OCI-LY7 (cell line): ENCODE measurements at regions not wholly inside any gene's neighbourhood (a gene's known extent, or its start where the extent isn't known, plus 50 kb on each side); places are given as distances from the start of the nearest gene placed in this dataset.

ENCODE experiments used
- BruUV-seq: library from RNA; stranded (reverse); fragments of 400-500 nt; replicated peaks from 2 replicates; lab custom pipeline; 2021; lab: Mats Ljungman, UMichigan
- CTCF ChIA-PET: fragments of 300-600 bp; sonication (Branson Sonifier 250); formaldehyde crosslinking; loops from one replicate; lab custom pipeline; 2022; ENCODE audit warnings: antibody characterized with exemption; ENCODE audit not compliant: unreplicated experiment; lab: Charles Lee
- POLR2A ChIA-PET: fragments of 300-600 bp; sonication (Branson Sonifier 250); formaldehyde crosslinking; loops from one replicate; lab custom pipeline; 2022; ENCODE audit warnings: antibody characterized with exemption; lab: Charles Lee
- DNase-seq: peaks from one replicate; pipeline ENCODE4 v3.0.0-alpha.2; 2015; ENCODE audit warnings: low spot score
- H2AFZ ChIP-seq: fragments of 200-600 bp; sonication (generic), shearing (Covaris generic); 2 replicates; pipeline ENCODE4 v1.6.1; 2014; ENCODE audit warnings: mild to moderate bottlenecking, antibody characterized with exemption, low read length, moderate library complexity
- H3K27ac ChIP-seq: fragments of 200-600 bp; sonication (generic); 2 replicates; pipeline ENCODE4 v1.5.1; 2014; ENCODE audit warnings: mixed run types, low read depth, mild to moderate bottlenecking, moderate library complexity, low read length, inconsistent platforms; ENCODE audit not compliant: poor library complexity, severe bottlenecking
- H3K36me3 ChIP-seq: fragments of 200-600 bp; sonication (generic); 2 replicates; pipeline ENCODE4 v1.6.1; 2014; ENCODE audit warnings: mild to moderate bottlenecking, antibody characterized with exemption, low read length, moderate library complexity, mixed read lengths; ENCODE audit not compliant: insufficient read depth
- H3K4me1 ChIP-seq: fragments of 200-600 bp; sonication (generic); 2 replicates; pipeline ENCODE4 v1.5.1; 2014; ENCODE audit warnings: mild to moderate bottlenecking, low read length; ENCODE audit not compliant: insufficient read depth, poor library complexity, severe bottlenecking
- H3K4me2 ChIP-seq: fragments of 200-600 bp; sonication (generic); 2 replicates; pipeline ENCODE4 v1.6.1; 2014; ENCODE audit warnings: mild to moderate bottlenecking, low read length
- H3K4me3 ChIP-seq: fragments of 200-600 bp; sonication (generic); 2 replicates; pipeline ENCODE4 v1.5.1; 2014; ENCODE audit warnings: mild to moderate bottlenecking, low read depth, low read length; ENCODE audit not compliant: poor library complexity, severe bottlenecking
- H3K79me2 ChIP-seq: fragments of 200-600 bp; sonication (generic); 2 replicates; pipeline ENCODE4 v1.6.1; 2016; ENCODE audit warnings: low read depth, mild to moderate bottlenecking, low read length, moderate library complexity, mixed read lengths; ENCODE audit not compliant: insufficient read depth
- H3K9me2 ChIP-seq: fragments of 200-600 bp; sonication (generic); 2 replicates; pipeline ENCODE4 v1.6.1; 2016; ENCODE audit warnings: mild to moderate bottlenecking, low read length, mixed read lengths; ENCODE audit not compliant: insufficient read depth
- H3K9me3 ChIP-seq: fragments of 200-600 bp; sonication (generic); 2 replicates; pipeline ENCODE4 v1.6.1; 2014; ENCODE audit warnings: mild to moderate bottlenecking, mixed run types, low read length, mixed read lengths
- H4K20me1 ChIP-seq: fragments of 200-600 bp; sonication (generic); 2 replicates; pipeline ENCODE4 v1.6.1; 2014; ENCODE audit warnings: mild to moderate bottlenecking, antibody characterized with exemption, low read length, moderate library complexity, mixed read lengths; ENCODE audit not compliant: insufficient read depth
- EZH2phosphoT487 ChIP-seq: fragments of 200-600 bp; sonication (generic); IDR thresholded peaks from 2 replicates; pipeline ENCODE4 v1.6.1; 2018; ENCODE audit warnings: low read depth, borderline replicate concordance, mild to moderate bottlenecking, mixed run types, antibody characterized with exemption, low read length, moderate library complexity, mixed read lengths
- intact Hi-C: fragments of 100-400 bp; cut with micrococcal nuclease; formaldehyde crosslinking; loops from one replicate; pipeline ENCODE4 v1.10.0; 2022; ENCODE audit not compliant: unreplicated experiment
- TF ChIP-seq, protein P1 (sequence below): fragments of 200-600 bp; sonication (generic); conservative IDR thresholded peaks from 2 replicates; pipeline ENCODE4 v1.5.1; 2014; ENCODE audit warnings: mild to moderate bottlenecking, antibody characterized with exemption, low read length, moderate library complexity, mixed read lengths

DNA sequence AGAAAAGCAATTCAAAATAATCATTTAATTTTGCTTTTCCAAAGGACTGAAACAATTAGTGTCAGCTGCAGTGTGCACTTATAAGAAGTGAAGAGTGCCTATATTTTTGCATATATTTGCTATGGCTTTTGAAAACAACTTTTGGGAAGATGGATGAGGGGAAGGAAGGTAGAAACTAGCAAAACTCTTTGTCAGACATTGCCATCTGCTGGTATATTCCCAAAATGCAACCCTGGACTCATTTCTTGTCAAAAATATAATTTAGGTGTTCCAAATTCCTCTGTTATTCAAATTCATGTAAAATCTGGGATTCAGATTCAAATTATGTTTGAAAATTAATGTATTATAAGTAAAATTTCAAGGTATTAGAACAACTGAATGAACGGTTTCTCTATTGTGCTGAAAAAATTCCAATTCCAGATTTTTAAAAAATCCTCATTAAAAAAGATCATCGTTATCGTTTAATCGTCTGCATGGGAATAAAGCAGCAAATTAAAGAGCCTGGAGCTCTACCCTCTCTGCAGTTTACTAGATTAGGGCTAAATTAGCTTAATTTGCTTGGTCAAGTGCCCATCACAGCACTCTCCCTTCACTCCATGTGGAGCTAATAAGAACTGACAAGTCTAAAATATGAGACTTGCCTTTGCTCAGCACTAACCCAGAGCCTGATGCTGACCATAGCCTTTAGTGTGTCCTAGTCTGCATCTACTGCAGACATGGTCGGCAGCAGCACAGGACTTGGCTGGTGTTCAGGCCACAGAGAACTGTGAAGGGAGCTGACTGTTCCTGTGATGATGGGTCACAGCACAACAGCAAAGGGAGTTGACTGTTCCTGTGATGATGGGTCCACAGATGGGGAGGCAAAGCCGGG is 67.9 kb upstream of the MITF start:
- ChIA-PET POLR2A (interaction anchor here (0.5 kb wide), 1 partner anchor 556 kb away, joined by 3 read pairs; no protein-coding TSS in a partner anchor), CTCF (no interaction called here)
- peak; percentile 27 for DNase-seq
- Histone ChIP-seq H3K36me3 (no peaks in the 10 kb centered on the region), H3K9me3 (no peaks in the 10 kb centered on the region), H3K4me1 (no peaks in the 10 kb centered on the region), H3K4me3 (no peak overlapping the region), H4K20me1 (no peaks in the 10 kb centered on the region), H3K9me2 (no peaks in the 10 kb centered on the region), H3K27ac (no peak overlapping the region), H2AFZ (no peak overlapping the region), H3K4me2 (no peak overlapping the region), H3K79me2 (no peaks in the 10 kb centered on the region)
- TF ChIP-seq EZH2phosphoT487, result no peak
- TF ChIP-seq, protein P1, sequence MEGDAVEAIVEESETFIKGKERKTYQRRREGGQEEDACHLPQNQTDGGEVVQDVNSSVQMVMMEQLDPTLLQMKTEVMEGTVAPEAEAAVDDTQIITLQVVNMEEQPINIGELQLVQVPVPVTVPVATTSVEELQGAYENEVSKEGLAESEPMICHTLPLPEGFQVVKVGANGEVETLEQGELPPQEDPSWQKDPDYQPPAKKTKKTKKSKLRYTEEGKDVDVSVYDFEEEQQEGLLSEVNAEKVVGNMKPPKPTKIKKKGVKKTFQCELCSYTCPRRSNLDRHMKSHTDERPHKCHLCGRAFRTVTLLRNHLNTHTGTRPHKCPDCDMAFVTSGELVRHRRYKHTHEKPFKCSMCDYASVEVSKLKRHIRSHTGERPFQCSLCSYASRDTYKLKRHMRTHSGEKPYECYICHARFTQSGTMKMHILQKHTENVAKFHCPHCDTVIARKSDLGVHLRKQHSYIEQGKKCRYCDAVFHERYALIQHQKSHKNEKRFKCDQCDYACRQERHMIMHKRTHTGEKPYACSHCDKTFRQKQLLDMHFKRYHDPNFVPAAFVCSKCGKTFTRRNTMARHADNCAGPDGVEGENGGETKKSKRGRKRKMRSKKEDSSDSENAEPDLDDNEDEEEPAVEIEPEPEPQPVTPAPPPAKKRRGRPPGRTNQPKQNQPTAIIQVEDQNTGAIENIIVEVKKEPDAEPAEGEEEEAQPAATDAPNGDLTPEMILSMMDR, result peak; percentile 84
- intact Hi-C loops, result loop anchor here (1.0 kb wide), 2 partner anchors 365 to 510 kb away; no protein-coding TSS in a partner anchor
- BruUV-seq, result no TSS peak

GRCh38 chr3:69669070-69669469 is 70.2 kb upstream of the MITF start:
- Histone ChIP-seq H3K27ac (no peak overlapping the region), H3K4me3 (no peak overlapping the region), H4K20me1 (no peaks in the 10 kb centered on the region), H3K9me3 (no peaks in the 10 kb centered on the region), H3K36me3 (no peaks in the 10 kb centered on the region), H2AFZ (no peak overlapping the region), H3K9me2 (no peaks in the 10 kb centered on the region), H3K4me2 (no peak overlapping the region), H3K4me1 (no peaks in the 10 kb centered on the region), H3K79me2 (no peaks in the 10 kb centered on the region)
- POLR2A ChIA-PET, result no interaction called here
- no TSS peak for BruUV-seq
- CTCF ChIA-PET, result no interaction called here
- intact Hi-C loops, result no loop called here
- no peak for TF ChIP-seq EZH2phosphoT487
- TF ChIP-seq, protein P1, result no peak
- DNase-seq, result no peak
